ENCODE measurements at regions not wholly inside any gene's neighbourhood (a gene's known extent, or its start where the extent isn't known, plus 50 kb on each side); places are given as distances from the start of the nearest gene placed in this dataset.

GRCh38 chr4:11773798-11774197 lies 345.1 kb upstream of the HS3ST1 start:
- POLR2A ChIA-PET = no interaction called here

GRCh38 chr4:11769434-11769833 lies 340.7 kb upstream of the HS3ST1 start:
- ChIA-PET CTCF (no interaction called here), RAD21 (ENCODE audit: low non-redundant PET in 1 of 2, low total read pairs in 2 of 2, uncharacterized antibody in 2 of 2, unreplicated experiment in 2 of 2) (no interaction called here), POLR2A (no interaction called here)
- no peaks in the 10 kb centered on the region for H4K20me1 ChIP-seq (ENCODE audit: insufficient read depth)
- no peak overlapping the region for H3K4me2 ChIP-seq (ENCODE audit: low read length)
- DNase-seq (ENCODE audit: low read depth, low spot score) (no peak), ATAC-seq (no peak)
- no peak overlapping the region for H2AFZ ChIP-seq (ENCODE audit: low read depth, low read length, poor library complexity, severe bottlenecking)
- H3K9me3 ChIP-seq (ENCODE audit: control insufficient read depth in 1 of 2, insufficient read depth in 1 of 2, low read depth in 1 of 2, low read length in 2 of 2) = no peaks in the 10 kb centered on the region
- no peaks in the 10 kb centered on the region for H3K79me2 ChIP-seq (ENCODE audit: insufficient read depth, low read length)
- H3K27ac ChIP-seq (ENCODE audit: low read depth, low read length) = no peak overlapping the region
- no peak for TF ChIP-seq REST (IDR thresholded peaks at IDR 0.05; ENCODE audit: low read depth)
- TF ChIP-seq TCF7L2 (IDR thresholded peaks at IDR 0.05; ENCODE audit: borderline replicate concordance, extremely low read depth, insufficient read depth, insufficient read length) = no peak
- TF ChIP-seq SIN3A (IDR thresholded peaks at IDR 0.05; ENCODE audit: low read depth) = no peak
- TF ChIP-seq SRF (IDR thresholded peaks at IDR 0.05; ENCODE audit: low read depth) = no peak
- no peak for TF ChIP-seq ZNF274 (IDR thresholded peaks at IDR 0.05; ENCODE audit: low read depth, low read length)
- no peak for TF ChIP-seq CEBPB (IDR thresholded peaks at IDR 0.05; ENCODE audit: low read depth)
- TF ChIP-seq JUND (IDR thresholded peaks at IDR 0.05) = no peak
- TF ChIP-seq CBX3 (IDR thresholded peaks at IDR 0.05; ENCODE audit: low read depth) = no peak
- no peak for TF ChIP-seq ATF3 (IDR thresholded peaks at IDR 0.05)
- H3K9me2 ChIP-seq (ENCODE audit: insufficient read depth) = no peaks in the 10 kb centered on the region
- H3K4me1 ChIP-seq (ENCODE audit: control insufficient read depth in 1 of 2, insufficient read depth in 2 of 2, low read length in 2 of 2) = no peaks in the 10 kb centered on the region
- no peak overlapping the region for H3K4me3 ChIP-seq (replicated peaks in 1 of 2; ENCODE audit: low read depth in 1 of 2, low read length in 2 of 2)
- no peaks in the 10 kb centered on the region for H3K27me3 ChIP-seq (ENCODE audit: insufficient read depth, low read length)
- no peaks in the 10 kb centered on the region for H3K36me3 ChIP-seq (ENCODE audit: control insufficient read depth in 1 of 2, insufficient read depth in 2 of 2, low read length in 2 of 2)
- no TSS peak for BruUV-seq (replicated peaks)
- intact Hi-C loops (cut with micrococcal nuclease) = loop anchor here (5.0 to 10.0 kb wide), 2 partner anchors 183 to 865 kb away; no protein-coding TSS in a partner anchor
- no peak overlapping the region for H3K9ac ChIP-seq (ENCODE audit: low read length)

More at GRCh38 chr4:11773798-11774197, 345.1 kb upstream of the HS3ST1 start:
- no peaks in the 10 kb centered on the region for H3K9me2 ChIP-seq (ENCODE audit: insufficient read depth)
- no TSS peak for BruUV-seq (replicated peaks)
- no peaks in the 10 kb centered on the region for H3K79me2 ChIP-seq (ENCODE audit: insufficient read depth, low read length)
- no peak overlapping the region for H3K9ac ChIP-seq (ENCODE audit: low read length)
- no peak overlapping the region for H3K27ac ChIP-seq (ENCODE audit: low read depth, low read length)
- H2AFZ ChIP-seq (ENCODE audit: low read depth, low read length, poor library complexity, severe bottlenecking) = no peak overlapping the region
- no peaks in the 10 kb centered on the region for H3K27me3 ChIP-seq (ENCODE audit: insufficient read depth, low read length)
- intact Hi-C loops (cut with micrococcal nuclease) = no loop called here
- no peaks in the 10 kb centered on the region for H4K20me1 ChIP-seq (ENCODE audit: insufficient read depth)
- H3K36me3 ChIP-seq (ENCODE audit: control insufficient read depth in 1 of 2, insufficient read depth in 2 of 2, low read length in 2 of 2) = no peaks in the 10 kb centered on the region
- H3K4me3 ChIP-seq (replicated peaks in 1 of 2; ENCODE audit: low read depth in 1 of 2, low read length in 2 of 2) = no peak overlapping the region
- H3K9me3 ChIP-seq (ENCODE audit: control insufficient read depth in 1 of 2, insufficient read depth in 1 of 2, low read depth in 1 of 2, low read length in 2 of 2) = no peaks in the 10 kb centered on the region
- H3K4me1 ChIP-seq (ENCODE audit: control insufficient read depth in 1 of 2, insufficient read depth in 2 of 2, low read length in 2 of 2) = no peaks in the 10 kb centered on the region
- TF ChIP-seq EZH2phosphoT487 (IDR thresholded peaks at IDR 0.05; ENCODE audit: borderline replicate concordance) (no peak), SRF (IDR thresholded peaks at IDR 0.05; ENCODE audit: low read depth) (no peak), EGR1 (IDR thresholded peaks at IDR 0.05; ENCODE audit: low read depth) (no peak), SP1 (IDR thresholded peaks at IDR 0.05; ENCODE audit: low read depth) (no peak), ATF3 (IDR thresholded peaks at IDR 0.05) (no peak)
- CTCF ChIA-PET = no interaction called here
- H3K4me2 ChIP-seq (ENCODE audit: low read length) = no peak overlapping the region
- ATAC-seq (no peak), DNase-seq (ENCODE audit: low read depth, low spot score) (no peak)
- RAD21 ChIA-PET (ENCODE audit: low non-redundant PET in 1 of 2, low total read pairs in 2 of 2, uncharacterized antibody in 2 of 2, unreplicated experiment in 2 of 2) = no interaction called here
